ENCODE measurements at regions not wholly inside any gene's neighbourhood (a gene's known extent, or its start where the extent isn't known, plus 50 kb on each side); places are given as distances from the start of the nearest gene placed in this dataset.

DNA sequence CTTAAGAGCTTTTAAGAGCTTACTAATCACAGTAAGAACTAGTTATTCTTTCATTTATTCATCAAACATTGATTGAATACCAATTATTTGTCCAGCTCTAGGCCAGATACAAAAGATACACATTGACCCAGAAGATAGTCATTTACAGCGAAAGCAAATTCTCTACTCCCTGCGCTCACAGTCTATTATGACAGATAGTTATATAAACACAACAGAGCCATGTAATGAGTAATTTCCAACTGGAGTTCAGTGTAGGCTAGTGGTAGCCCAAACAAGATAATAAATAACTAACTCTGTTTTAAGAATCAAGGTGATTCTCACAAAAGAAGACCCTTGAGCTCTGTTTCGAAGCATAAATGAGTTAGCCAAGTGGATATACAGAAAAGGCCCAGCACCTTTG is 397.8 kb upstream of the TLE4 start:
- DNase-seq: no peak

DNA sequence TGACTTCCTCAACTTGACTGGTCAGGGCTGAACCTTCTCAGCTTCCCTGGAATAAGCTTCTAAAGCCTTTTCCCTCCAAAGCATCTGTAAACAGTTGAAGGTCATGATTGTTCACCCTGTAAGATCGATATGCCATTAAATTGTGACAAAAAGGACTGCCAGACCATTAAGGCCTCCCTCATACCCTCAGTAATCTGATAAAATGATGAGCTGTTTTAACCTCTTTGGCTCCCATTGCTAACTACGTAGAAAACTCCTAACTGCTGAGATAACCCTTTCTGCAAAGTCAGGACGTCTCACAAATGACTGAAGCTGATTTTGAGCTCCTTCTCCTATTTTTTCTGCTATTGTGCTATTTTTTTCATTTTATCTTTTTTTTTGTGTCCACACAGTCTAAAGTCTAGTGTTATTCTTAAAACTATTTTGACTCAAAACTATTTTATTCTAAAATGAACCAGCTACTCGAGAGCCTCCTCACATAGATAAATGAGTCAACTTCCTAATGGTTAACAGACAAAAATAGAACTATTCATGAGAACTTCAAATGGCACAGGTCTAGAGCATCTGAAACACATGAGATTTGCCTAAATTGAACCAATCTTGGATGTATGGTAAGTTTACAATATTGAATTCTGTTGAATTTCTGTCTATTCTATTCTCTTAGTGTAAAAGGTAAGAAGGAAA is 395.6 kb upstream of the TLE4 start:
- DNase-seq: no peak

DNA sequence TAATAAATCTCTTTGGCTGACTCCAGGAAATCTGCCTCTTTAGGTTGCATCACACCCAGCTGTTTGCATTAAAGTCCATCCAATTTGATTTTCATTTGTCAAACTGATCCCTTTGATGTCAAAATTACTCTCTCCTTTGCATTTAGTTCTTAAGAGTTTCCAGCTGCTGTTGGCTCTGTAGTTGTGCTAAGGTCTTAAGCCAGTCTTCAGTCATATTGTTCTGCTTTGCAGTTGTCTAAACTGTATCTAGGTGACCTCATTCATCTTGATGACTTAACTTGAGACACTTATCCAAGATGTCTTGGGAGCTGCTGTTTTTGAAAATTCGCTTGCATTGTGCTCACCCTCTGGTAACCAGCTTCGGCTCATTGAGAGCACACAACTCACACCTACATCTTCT is 386.9 kb upstream of the TLE4 start:
- DNase-seq: no peak

GRCh38 chr9:79185866-79186265 is 385.9 kb upstream of the TLE4 start:
- no peak for DNase-seq

GRCh38 chr9:79189511-79189924 is 382.2 kb upstream of the TLE4 start:
- no peak for DNase-seq

DNA sequence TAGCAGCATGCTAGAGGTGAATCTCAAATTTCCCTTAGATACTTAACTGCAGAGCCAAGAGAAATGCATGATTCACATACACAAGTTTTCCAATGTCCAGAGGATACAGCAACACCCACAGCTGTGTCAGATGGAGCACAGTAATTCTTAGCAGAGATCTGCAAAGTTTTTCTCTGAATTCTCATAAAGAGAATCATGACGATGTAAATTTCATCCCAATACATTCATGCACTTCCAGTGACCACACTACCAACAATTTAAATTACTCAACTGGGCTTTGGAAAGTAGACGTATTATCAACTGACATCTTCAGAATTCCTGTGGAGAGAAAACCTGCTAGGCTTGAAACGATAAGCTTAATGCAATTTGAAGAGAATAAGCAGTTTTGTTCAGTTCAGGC is 378.8 kb upstream of the TLE4 start:
- DNase-seq: no peak

DNA sequence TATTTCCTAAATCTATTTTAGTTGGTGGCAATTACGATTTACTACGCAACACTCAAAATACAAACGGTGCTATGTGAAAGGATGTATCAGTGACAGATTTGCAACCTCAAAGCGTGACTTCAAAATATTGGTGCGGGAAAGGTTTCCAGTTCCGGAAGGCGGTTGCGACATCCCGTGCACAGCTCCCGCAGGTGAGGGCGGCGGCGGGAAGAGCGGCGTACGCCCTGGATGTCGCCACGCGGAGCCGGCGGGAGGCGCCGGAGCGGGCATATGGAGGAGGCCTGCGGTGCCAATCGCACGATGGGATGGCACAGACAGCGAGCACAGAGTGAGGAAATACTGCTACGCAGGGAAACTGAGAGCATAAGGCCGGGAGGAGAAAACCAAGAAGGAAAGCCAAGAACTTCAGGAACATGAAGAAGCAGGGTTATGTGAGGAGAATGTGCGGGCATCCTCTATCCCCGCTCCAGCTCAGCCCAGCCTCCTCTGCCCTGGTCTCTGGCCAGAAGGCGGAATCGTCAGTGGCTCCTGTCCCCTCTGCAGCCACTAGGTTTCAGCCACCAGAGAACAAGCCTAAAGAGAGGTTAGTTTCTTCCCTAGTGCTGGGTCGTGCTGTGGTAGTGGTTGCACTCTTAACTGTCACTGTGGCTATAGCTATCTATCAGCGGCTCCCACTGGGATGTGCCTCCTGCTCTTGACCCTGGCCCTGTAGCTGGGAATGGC is 378.1 kb upstream of the TLE4 start:
- DNase-seq: no peak

- DNase-seq: no peak
Observed at GRCh38 chr9:79195879-79196278, 375.9 kb upstream of the TLE4 start.

GRCh38 chr9:79196606-79197005 is 375.2 kb upstream of the TLE4 start:
- no peak for DNase-seq

GRCh38 chr9:79200336-79200735 is 371.4 kb upstream of the TLE4 start:
- DNase-seq: no peak

GRCh38 chr9:79201636-79202035 is 370.1 kb upstream of the TLE4 start:
- DNase-seq: no peak

GRCh38 chr9:79208791-79209396 is 362.9 kb upstream of the TLE4 start:
- DNase-seq: no peak

- DNase-seq: no peak
Observed at GRCh38 chr9:79210541-79211243, 361.1 kb upstream of the TLE4 start.

DNA sequence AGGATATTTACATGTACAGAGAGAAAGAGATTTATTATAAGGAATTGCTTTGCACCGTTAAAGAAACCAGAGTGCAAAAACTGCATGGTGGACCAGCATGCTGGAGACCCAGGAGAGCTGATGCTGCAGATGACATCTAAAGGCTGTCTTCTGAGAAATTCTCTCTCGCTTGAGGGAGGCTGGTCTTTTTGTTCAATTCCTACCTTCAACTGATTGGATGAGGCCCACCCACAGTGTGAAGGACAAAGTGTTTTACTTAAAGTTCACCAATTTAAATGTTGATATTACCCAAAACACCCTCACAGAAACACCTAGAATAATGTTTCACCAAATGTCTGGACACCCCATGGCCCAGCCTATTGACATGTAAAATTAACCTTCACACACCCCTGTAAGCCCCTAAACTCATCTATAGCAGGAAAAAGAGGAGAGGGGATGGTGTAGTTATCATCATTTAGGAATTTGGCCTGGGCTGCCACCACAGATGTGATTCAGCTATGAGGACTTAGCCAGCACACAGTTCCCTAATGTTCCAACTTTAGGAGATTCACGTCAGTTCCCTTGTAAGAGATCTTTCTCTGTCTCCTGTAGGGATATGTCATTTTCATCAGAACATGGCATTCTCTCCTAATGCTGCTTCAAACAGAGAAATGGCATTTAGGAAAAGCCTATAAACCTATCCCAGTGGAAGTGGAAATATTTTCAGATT is 358.2 kb upstream of the TLE4 start:
- DNase-seq: no peak

DNA sequence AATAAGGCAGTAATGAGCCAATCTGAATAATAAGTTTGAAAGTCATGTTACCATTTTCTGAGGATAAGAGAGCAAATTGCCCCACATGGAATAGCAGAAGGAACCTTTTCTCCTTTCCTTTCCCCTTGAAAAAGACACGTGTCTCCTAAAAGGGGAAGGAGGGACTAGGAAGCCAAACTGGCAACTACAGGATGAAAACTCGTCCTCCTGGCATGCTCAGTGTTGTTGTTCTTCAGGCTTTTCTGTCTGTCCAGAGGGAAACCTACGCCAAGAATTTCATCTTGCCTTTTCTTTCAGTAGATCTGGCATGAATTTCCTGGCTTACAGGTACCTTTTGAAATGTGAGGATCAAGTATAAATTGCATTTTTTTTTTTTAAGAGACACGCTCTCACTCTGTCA is 355.9 kb upstream of the TLE4 start:
- DNase-seq: no peak

DNA sequence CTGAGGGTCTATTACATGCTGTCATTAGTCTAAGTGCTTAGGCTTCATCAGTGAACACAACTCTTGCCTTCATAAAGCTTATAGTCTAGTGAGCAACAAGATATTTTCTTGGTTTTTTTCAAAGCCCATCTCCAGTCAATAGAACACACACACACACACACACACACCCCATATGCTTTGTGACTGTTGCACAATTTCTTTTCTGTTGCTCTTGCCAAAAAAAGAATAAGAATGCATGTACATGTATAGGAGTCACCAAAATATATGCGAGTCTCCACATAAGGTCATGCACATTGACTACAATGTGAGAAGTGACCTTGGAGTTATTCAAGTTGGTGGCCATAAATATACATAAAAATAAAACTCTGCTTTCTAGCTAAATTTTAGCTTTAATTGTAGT is 351.5 kb upstream of the TLE4 start:
- no peak for DNase-seq

- no peak for DNase-seq
Observed at GRCh38 chr9:79220666-79221065, 351.1 kb upstream of the TLE4 start.

DNA sequence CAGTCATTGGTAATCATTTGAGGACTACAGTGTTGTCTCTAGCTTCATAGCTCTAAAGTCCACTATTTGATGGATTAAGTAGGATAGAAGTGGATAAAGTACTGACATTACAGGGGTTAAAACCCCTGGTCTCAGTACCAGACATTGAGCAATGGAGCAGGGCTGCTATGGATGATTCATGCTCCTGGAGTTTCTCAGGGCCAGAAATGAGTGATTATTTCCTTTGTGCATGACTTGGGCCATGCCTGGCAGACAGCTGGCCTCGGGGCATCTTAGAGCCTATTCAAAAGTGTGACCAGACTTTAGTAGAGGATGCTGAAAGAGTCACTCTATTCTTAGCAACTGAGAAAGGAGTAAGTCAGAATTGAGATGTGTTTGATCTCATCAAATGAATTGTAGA is 350.7 kb upstream of the TLE4 start:
- no peak for DNase-seq

DNA sequence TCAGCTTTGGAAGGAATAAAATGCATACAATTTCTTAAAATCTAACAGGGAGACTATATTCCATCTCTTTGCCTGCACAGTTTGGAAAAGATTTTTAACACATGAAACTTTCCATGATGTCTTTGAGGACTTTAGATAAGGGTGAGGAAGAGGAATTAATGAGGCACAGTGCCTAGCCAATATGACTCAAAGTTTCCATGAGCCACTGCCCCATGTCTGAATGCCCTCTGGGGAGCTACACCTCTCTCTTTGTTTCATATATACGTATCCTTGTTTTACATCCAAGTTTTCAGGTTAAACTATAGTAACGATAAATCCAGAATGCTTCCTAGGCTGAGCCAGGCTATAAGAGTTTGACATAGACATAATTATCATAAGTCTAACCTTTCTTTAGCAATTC is 349.3 kb upstream of the TLE4 start:
- DNase-seq: no peak

DNA sequence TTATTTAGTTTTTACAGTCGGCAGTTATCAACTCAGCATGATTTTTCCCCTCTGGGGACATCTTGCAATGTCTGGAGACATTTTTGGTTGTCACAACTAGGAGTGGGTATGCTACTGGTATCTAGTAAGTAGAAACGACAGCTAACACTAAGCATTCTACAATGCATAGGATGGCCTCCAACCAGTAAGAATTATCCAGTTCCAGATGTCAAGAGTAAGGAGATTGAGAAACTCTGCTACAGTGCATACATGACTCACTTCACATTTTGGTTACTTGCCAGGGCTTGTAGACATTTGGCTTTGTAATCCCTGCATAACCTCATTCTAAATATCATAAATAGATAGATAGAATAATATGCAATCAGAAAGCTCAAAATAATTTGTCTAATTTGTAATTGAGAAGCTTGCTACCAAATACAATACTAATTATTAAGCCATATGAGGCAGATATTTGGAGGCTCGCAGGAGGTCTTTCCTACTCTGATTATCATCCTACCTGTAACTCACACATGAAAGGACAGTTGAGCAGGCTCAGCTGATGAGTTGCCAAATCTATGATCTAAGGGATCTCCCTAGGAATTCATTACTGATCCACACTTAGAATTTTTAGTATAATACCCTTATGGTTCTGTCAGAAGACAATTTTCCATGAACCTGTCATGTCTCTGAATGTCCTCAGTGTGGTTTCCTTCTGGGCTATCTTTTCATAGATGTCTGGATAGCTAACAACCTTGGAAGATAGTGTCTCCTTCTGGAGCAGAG is 346.9 kb upstream of the TLE4 start:
- no peak for DNase-seq

DNA sequence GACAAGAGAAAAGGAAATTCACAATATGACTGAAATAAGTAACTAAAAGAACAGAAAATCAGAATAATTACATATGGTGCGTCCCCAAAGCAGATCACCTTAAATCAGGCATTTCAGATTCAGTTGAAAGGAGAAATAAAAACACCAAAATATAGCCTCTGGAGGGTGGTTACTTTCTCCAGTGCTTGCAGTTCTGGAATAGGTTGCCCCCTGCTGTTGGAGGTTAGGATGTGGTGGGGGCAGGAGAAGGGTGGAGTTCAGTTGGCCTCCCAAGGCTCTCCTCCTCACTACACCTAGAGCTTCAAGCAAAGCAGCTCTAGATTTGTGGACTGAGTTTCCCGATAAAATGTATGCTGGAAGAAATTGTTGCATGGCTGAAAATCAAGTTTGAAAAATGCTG is 338.2 kb upstream of the TLE4 start:
- DNase-seq: no peak

DNA sequence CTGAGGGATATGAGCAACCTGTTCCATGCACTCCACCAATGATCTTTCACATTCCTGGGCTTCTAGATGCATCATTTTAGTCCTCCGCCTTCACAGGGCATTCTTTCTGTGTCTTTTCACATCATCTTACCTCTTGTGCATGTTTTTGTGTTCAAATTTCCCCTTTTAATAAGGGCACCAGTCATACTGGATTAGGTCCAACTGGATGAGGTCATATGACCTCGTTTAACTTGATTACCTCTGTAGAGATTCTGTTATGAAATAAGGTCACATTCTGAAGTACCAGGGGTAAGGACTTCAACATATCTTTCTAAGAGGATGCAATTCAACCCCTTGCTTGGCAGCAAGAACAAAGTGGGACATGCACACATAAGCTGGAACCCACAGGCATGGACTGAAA is 335.3 kb upstream of the TLE4 start:
- peak; percentile 81 for DNase-seq
